ENCODE measurements at regions not wholly inside any gene's neighbourhood (a gene's known extent, or its start where the extent isn't known, plus 50 kb on each side); places are given as distances from the start of the nearest gene placed in this dataset.

DNA sequence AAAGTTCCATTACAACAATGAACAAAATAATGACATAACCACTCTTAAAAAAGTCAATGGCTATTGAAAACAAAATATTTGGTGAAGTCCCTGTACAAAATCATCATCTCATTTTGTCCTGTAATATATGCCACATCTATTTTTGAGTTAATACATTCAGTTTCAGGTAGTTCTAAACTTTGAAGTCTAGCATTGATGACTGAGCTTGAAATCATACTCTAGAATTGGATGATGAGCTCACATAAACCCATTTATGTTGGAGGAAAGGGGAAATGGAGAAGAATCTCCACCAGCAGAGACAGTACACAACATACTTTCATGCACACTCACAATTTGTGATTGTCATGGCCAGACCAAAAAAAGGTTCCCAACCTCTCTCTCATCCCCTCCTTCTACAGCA, 371.1 kb upstream of the NR3C2 start:
- peaks cover 36% of the 10 kb centered on the region for H3K9me3 Mint-ChIP-seq
- no peaks in the 10 kb centered on the region for H3K36me3 Mint-ChIP-seq (ENCODE audit: low read depth)
- H3K4me3 Mint-ChIP-seq = no peak overlapping the region
- no peak overlapping the region for H3K27ac Mint-ChIP-seq
- no peak for DNase-seq
- H3K27me3 Mint-ChIP-seq (ENCODE audit: insufficient read depth) = no peaks in the 10 kb centered on the region
- TF ChIP-seq, protein P1, sequence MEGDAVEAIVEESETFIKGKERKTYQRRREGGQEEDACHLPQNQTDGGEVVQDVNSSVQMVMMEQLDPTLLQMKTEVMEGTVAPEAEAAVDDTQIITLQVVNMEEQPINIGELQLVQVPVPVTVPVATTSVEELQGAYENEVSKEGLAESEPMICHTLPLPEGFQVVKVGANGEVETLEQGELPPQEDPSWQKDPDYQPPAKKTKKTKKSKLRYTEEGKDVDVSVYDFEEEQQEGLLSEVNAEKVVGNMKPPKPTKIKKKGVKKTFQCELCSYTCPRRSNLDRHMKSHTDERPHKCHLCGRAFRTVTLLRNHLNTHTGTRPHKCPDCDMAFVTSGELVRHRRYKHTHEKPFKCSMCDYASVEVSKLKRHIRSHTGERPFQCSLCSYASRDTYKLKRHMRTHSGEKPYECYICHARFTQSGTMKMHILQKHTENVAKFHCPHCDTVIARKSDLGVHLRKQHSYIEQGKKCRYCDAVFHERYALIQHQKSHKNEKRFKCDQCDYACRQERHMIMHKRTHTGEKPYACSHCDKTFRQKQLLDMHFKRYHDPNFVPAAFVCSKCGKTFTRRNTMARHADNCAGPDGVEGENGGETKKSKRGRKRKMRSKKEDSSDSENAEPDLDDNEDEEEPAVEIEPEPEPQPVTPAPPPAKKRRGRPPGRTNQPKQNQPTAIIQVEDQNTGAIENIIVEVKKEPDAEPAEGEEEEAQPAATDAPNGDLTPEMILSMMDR (IDR thresholded peaks at IDR 0.05) = no peak
- H3K4me1 Mint-ChIP-seq (ENCODE audit: low read depth) = no peaks in the 10 kb centered on the region

DNA sequence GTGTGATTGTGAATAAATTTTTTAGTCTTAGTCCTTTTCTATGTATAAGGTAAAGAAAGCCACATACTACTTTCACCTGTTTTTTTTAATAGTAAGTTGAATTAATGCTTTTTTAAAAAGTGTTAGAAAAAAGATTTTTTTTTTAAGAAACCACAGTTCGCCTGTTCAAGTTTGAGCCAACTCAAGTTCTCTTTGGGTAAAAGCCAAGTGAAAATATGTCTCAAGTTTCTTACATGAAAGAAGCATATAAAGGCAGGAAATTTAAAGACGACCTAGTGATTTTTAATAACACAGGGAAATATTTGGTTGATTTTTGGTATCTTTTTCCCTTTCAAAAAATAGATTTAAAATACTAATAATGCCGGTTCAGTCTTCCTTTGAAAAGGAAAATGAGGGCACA, 369.9 kb upstream of the NR3C2 start:
- no peak overlapping the region for H3K4me3 Mint-ChIP-seq

GRCh38 chr4:148810461-148810860, 368.2 kb upstream of the NR3C2 start:
- H3K27ac Mint-ChIP-seq = no peak overlapping the region
- H3K9me3 Mint-ChIP-seq = peaks cover 25% of the 10 kb centered on the region
- H3K36me3 Mint-ChIP-seq (ENCODE audit: low read depth) = no peaks in the 10 kb centered on the region
- no peaks in the 10 kb centered on the region for H3K4me1 Mint-ChIP-seq (ENCODE audit: low read depth)
- TF ChIP-seq, protein P1 (IDR thresholded peaks at IDR 0.05) = no peak
- DNase-seq = no peak
- no peaks in the 10 kb centered on the region for H3K27me3 Mint-ChIP-seq (ENCODE audit: insufficient read depth)
- H3K4me3 Mint-ChIP-seq = no peak overlapping the region

More for the DNA sequence above, 369.9 kb upstream of the NR3C2 start:
- peaks cover 32% of the 10 kb centered on the region for H3K9me3 Mint-ChIP-seq
- no peaks in the 10 kb centered on the region for H3K4me1 Mint-ChIP-seq (ENCODE audit: low read depth)
- H3K27me3 Mint-ChIP-seq (ENCODE audit: insufficient read depth) = no peaks in the 10 kb centered on the region
- no peaks in the 10 kb centered on the region for H3K36me3 Mint-ChIP-seq (ENCODE audit: low read depth)
- TF ChIP-seq, protein P1 (IDR thresholded peaks at IDR 0.05) = no peak
- H3K27ac Mint-ChIP-seq = no peak overlapping the region
- DNase-seq = no peak

GRCh38 chr4:148808416-148808815, 366.2 kb upstream of the NR3C2 start:
- H3K4me1 Mint-ChIP-seq (ENCODE audit: low read depth) = no peaks in the 10 kb centered on the region
- H3K9me3 Mint-ChIP-seq = peaks cover 12% of the 10 kb centered on the region
- DNase-seq = no peak
- no peak overlapping the region for H3K27ac Mint-ChIP-seq
- H3K27me3 Mint-ChIP-seq (ENCODE audit: insufficient read depth) = no peaks in the 10 kb centered on the region
- TF ChIP-seq, protein P1 (IDR thresholded peaks at IDR 0.05) = no peak
- no peak overlapping the region for H3K4me3 Mint-ChIP-seq
- H3K36me3 Mint-ChIP-seq (ENCODE audit: low read depth) = no peaks in the 10 kb centered on the region

DNA sequence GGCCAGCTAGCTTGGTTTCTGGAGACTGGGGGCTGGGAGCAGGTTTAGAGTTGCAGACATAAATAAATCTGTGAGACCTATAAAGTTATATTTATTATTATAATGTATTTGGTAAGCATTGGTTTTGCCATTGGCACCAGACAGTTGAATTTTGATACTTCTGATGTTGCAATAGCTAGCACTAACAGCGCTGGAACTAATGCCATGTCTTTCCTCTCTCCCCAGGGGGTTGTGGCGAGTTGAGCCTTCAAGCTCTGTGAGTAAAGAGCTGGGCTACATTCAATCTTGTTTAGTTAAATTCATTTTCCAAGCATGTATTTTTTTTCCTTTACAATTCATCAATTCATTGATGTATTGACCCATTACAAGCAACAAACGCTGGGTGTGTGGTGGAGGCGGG, 358.7 kb upstream of the NR3C2 start:
- DNase-seq = no peak
- no peaks in the 10 kb centered on the region for H3K4me1 Mint-ChIP-seq (ENCODE audit: low read depth)
- H3K36me3 Mint-ChIP-seq (ENCODE audit: low read depth) = no peaks in the 10 kb centered on the region
- no peak overlapping the region for H3K27ac Mint-ChIP-seq
- H3K27me3 Mint-ChIP-seq (ENCODE audit: insufficient read depth) = no peaks in the 10 kb centered on the region
- TF ChIP-seq, protein P1 (IDR thresholded peaks at IDR 0.05) = no peak
- no peak overlapping the region for H3K4me3 Mint-ChIP-seq
- H3K9me3 Mint-ChIP-seq = peaks cover 24% of the 10 kb centered on the region

DNA sequence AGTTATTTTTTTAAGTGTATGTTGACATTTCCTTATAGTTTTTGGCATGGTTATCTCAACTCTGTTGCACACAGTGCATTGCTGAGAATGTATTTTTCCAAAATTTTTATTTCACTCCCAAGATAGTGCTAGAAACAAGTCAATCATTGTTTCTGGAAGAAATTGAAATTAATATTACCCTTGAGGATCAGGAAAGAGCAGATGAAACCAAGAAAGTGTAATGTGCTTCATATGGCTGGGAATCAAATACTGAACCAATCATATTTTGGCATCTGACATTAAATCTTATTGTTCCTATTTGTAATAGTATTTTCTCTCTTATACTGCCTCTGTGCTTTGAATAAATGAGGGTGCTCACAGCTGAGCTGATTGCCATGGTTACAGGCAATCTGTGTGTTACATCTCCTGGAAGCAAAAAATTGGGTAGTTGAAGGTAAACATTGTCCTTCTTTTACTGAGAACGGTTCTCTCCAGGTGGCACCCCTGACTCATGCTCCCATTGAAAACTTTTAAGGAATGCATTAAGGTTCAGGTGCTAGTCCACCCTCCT, 358.2 kb upstream of the NR3C2 start:
- no peaks in the 10 kb centered on the region for H3K27me3 Mint-ChIP-seq (ENCODE audit: insufficient read depth)
- DNase-seq = no peak
- no peaks in the 10 kb centered on the region for H3K4me1 Mint-ChIP-seq (ENCODE audit: low read depth)
- no peak overlapping the region for H3K4me3 Mint-ChIP-seq
- H3K9me3 Mint-ChIP-seq = peaks cover 21% of the 10 kb centered on the region
- no peaks in the 10 kb centered on the region for H3K36me3 Mint-ChIP-seq (ENCODE audit: low read depth)
- TF ChIP-seq, protein P1 (IDR thresholded peaks at IDR 0.05) = no peak
- no peak overlapping the region for H3K27ac Mint-ChIP-seq
